Fibroblast of pulmonary artery (primary cell): ENCODE measurements at regions not wholly inside any gene's neighbourhood (a gene's known extent, or its start where the extent isn't known, plus 50 kb on each side); places are given as distances from the start of the nearest gene placed in this dataset.

Experiments used
- DNase-seq: peaks from one replicate; pipeline ENCODE4 v3.0.0-alpha.2; 2010; ENCODE audit warnings: low read depth
- H3K4me3 ChIP-seq: replicated peaks from 2 replicates; pipeline ENCODE4 v1.5.1; 2011; ENCODE audit warnings: low read depth, mild to moderate bottlenecking, control low read depth, low read length, moderate library complexity
- TF ChIP-seq, protein P1 (sequence below): IDR thresholded peaks from 2 replicates; pipeline ENCODE4 v1.5.1; 2011; ENCODE audit warnings: mild to moderate bottlenecking, control low read depth, low read length, inconsistent platforms; ENCODE audit errors: missing control alignments

DNA sequence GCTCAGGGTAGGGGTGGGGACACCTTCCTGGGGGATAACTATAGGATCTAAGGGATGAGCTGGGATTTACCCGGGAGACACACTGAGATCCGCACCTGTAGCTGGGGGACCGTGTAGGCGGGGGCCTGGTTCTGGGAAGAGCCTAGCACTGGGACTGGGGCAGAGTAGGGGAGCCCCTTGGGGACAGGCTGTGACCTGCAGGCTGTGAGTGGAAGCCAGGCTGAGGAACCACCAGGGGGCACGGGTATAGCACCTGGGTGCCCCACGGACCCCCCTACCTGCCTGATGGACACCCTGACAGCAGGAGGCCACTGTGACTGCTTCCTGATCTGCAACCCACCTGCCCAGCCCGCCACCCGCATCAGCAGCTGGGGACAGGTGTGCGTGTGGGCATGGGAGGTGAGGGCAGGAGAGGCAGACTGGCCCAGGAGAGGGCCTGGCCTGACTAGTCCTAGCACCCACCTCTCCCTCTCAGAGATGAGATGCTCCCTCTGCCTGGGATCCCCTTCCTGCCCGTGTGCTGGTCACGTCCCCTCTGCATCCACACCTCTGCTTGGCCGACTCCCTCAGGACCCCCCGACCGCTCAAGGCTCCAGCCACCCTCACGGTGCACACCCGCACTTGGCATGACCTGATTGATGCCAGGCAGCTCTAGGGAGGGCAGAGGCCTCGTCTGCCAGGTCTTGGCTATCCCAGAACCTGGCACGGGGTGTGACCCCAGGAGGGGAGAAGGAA, 94.2 kb upstream of the NKX1-1 start:
- DNase-seq, result no peak
- TF ChIP-seq, protein P1, sequence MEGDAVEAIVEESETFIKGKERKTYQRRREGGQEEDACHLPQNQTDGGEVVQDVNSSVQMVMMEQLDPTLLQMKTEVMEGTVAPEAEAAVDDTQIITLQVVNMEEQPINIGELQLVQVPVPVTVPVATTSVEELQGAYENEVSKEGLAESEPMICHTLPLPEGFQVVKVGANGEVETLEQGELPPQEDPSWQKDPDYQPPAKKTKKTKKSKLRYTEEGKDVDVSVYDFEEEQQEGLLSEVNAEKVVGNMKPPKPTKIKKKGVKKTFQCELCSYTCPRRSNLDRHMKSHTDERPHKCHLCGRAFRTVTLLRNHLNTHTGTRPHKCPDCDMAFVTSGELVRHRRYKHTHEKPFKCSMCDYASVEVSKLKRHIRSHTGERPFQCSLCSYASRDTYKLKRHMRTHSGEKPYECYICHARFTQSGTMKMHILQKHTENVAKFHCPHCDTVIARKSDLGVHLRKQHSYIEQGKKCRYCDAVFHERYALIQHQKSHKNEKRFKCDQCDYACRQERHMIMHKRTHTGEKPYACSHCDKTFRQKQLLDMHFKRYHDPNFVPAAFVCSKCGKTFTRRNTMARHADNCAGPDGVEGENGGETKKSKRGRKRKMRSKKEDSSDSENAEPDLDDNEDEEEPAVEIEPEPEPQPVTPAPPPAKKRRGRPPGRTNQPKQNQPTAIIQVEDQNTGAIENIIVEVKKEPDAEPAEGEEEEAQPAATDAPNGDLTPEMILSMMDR, result no peak
- H3K4me3 ChIP-seq, result no peak overlapping the region

DNA sequence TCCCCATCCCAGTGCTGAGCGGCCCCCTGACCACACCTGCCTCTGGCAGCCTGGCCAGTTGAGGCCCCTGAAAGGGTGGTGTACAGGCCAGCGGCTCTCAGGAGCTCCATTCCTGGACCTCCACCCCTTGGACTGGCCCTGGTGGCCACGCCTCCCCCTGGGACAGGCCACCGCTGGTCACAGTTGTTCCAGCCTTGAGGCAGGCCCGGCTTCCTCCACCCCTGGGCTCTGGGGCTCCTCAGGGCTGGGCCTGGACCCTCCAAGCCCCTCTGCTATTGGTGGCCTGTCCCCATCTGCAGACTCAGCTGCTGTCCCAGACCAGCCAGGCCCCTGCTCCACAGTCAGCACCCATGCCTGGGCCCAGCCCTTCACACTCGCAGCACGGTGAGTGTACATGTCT, 93.2 kb upstream of the NKX1-1 start:
- H3K4me3 ChIP-seq, result no peak overlapping the region
- TF ChIP-seq, protein P1, result no peak
- DNase-seq, result no peak

DNA sequence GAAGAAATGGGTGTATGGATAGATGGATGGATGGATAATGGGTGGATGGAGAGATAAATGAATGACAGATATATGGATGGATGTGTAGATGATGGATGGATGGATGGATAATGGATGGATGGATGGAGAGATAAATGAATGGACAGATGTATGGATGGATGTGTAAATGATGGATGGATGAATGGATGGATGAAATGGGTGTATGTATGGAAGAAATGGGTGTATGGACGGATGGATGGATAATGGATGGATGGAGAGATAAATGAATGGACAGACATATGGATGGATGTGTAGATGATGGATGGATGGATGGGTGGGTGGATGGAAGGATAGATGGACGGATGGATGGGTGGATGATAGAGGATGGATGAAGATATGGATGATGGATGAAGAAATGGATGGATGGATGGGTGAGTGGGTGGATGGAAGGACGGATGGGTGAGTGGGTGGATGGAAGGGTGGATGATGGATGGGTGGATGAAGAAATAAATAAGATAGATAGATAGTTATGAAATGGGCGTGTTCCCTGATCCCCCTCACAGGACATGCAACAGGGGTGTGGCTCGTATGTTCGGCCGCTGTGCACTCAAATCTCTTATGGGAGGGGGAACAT, 91.1 kb upstream of the NKX1-1 start:
- no peak overlapping the region for H3K4me3 ChIP-seq
- TF ChIP-seq, protein P1, result no peak
- no peak for DNase-seq

DNA sequence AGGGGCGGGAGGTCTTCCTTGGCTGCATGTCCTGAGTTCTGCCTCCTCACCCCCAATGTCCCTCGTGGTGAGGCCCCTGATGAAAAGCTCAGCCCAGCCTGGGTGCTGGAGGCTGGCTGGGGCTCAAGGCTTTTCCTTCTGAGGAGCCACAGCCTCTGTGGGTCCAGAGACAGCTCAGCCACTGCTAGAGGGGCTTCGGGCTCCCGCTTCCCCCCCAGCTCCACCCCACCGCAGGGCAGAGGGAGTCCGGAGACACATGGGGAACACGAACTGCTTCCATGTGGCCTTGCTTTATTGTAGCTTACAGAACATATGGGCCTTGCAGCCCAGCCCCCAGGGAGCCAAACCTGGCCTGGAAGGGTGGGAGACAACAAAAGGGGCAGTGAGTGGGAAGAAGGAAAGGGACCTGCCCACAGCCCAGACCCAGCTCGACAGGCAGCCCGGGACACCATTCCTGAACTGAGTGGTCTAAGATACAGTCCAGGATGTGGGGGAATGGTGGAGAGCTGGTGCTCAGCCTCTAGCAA, 89.9 kb upstream of the NKX1-1 start:
- no peak for DNase-seq
- no peak overlapping the region for H3K4me3 ChIP-seq
- TF ChIP-seq, protein P1, result no peak

DNA sequence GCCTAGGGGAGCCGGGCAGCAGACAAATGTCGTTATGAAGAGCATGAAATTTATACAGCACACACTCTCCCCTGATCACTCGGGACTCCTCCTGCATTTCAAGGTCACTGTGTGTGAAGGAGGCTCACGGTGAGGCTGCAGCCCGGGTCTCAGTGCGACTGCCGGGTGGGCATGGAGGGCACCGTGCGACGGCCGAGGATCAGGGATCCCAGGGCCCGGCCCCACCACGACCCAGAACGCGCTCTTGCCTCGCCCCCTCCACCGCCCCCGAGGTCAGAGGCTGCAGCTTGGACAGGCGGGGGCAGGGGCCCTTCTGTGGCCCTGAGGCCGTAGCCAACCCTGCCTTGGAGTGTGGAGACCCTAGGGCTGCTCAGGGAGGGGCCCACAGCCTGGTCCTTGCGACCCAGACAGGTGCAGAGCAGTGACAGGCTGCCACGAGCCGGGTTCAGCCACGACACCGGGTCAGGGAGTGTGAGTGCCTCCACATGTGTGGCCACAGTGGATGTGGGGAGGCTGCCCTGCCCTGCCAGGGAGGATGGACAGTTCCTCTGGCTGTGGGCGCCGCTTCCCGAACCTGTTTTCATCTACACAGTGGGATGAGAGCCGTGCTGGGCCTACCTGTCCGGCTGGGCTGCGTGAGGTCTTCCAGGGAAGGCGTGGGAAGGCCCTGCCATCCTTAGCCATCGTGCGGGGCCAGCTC, 89.3 kb upstream of the NKX1-1 start:
- TF ChIP-seq, protein P1, result no peak
- no peak overlapping the region for H3K4me3 ChIP-seq
- DNase-seq, result no peak

DNA sequence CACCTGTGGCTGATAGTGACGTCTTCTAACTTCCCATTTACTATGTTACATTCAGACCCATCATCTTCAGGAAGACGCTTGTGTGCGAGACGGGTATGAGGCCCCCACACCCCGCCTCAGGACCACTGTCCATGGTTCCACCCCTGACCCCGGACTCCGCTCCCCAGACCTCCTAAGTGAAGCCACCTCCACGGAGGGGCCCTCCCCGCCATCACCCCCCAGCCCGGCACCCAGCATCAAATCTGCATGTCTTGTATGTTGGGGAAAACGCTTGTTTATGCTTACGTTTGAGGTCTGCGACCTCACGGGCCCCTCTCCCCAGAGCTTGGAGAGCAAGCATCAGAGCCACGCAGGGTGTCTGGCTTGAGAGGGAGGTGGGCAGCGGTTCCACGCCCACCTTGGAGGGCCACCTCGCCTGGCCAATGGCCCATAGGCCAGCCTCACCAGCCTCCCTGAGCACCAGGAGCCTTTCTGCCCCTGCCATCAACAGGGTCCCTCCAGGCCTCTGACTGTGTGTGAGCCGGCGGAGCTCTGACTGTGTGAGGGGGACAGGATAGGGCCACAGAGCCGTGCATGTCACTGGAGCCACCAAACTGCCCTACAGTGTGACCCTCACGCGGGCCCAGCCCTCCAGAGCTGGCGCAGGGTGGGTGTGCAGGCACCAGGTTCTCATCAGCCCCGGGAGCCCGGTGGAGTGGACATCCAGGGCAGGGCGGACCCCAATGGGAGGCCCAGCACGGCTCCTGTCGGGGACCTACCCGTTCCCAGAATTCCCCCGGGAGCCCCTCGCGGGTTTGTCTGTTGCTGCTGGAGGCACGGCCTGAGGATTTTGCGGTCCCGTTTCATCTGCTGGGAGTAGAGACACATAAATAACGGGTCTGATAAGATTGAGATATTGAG, 88.4 kb upstream of the NKX1-1 start:
- no peak for DNase-seq
- TF ChIP-seq, protein P1, result no peak
- H3K4me3 ChIP-seq, result no peak overlapping the region
